Neural crest cell (in vitro differentiated cells): ENCODE measurements at regions not wholly inside any gene's neighbourhood (a gene's known extent, or its start where the extent isn't known, plus 50 kb on each side); places are given as distances from the start of the nearest gene placed in this dataset.

Experiments
- DNase-seq: peaks from one replicate; pipeline ENCODE4 v3.0.0; 2021; ENCODE audit warnings: low read depth, mixed read lengths, low spot score
- H3K27ac Mint-ChIP-seq: one replicate; pipeline ENCODE4 v1.8.0; 2021; ENCODE audit warnings: mild to moderate bottlenecking, mixed read lengths; ENCODE audit not compliant: unreplicated experiment
- H3K27me3 Mint-ChIP-seq: 2 replicates; pipeline ENCODE4 v1.8.0; 2021; ENCODE audit warnings: low read depth, mild to moderate bottlenecking, mixed read lengths
- H3K36me3 Mint-ChIP-seq: 2 replicates; pipeline ENCODE4 v1.8.0; 2021; ENCODE audit warnings: low read depth, mild to moderate bottlenecking, mixed read lengths
- H3K4me1 Mint-ChIP-seq: 2 replicates; pipeline ENCODE4 v1.8.0; 2021; ENCODE audit warnings: mixed read lengths
- H3K4me3 Mint-ChIP-seq: one replicate; pipeline ENCODE4 v1.8.0; 2021; ENCODE audit warnings: mild to moderate bottlenecking, mixed read lengths
- H3K9me3 Mint-ChIP-seq: 2 replicates; pipeline ENCODE4 v1.8.0; 2021; ENCODE audit warnings: mixed read lengths
- CTCF ChIP-seq: fragments of 200-600 bp; sonication (generic); conservative IDR thresholded peaks from 2 replicates; pipeline ENCODE4 v1.5.0; 2021; ENCODE audit warnings: antibody characterized with exemption, mild to moderate bottlenecking

- no peaks in the 10 kb centered on the region for H3K27me3 Mint-ChIP-seq
- H3K36me3 Mint-ChIP-seq, result peaks cover 2% of the 10 kb centered on the region
- H3K4me3 Mint-ChIP-seq, result no peak overlapping the region
- H3K4me1 Mint-ChIP-seq, result no peaks in the 10 kb centered on the region
- no peak overlapping the region for H3K27ac Mint-ChIP-seq
- H3K9me3 Mint-ChIP-seq, result peaks cover 3% of the 10 kb centered on the region
- no peak for DNase-seq
- TF ChIP-seq CTCF, result no peak
These were observed 172.7 kb downstream of the SLITRK1 start for GRCh38 chr13:83709426-83710132.

GRCh38 chr13:83702021-83702420 is 180.3 kb downstream of the SLITRK1 start:
- H3K4me1 Mint-ChIP-seq, result peaks cover 6% of the 10 kb centered on the region
- DNase-seq, result no peak
- no peaks in the 10 kb centered on the region for H3K27me3 Mint-ChIP-seq
- peaks cover 1% of the 10 kb centered on the region for H3K36me3 Mint-ChIP-seq
- H3K27ac Mint-ChIP-seq, result no peak overlapping the region
- H3K4me3 Mint-ChIP-seq, result no peak overlapping the region
- TF ChIP-seq CTCF, result no peak
- peaks cover 3% of the 10 kb centered on the region for H3K9me3 Mint-ChIP-seq

GRCh38 chr13:83692800-83693199 is 189.5 kb downstream of the SLITRK1 start:
- Mint-ChIP-seq H3K27ac (no peak overlapping the region), H3K9me3 (no peaks in the 10 kb centered on the region), H3K4me3 (no peak overlapping the region), H3K27me3 (no peaks in the 10 kb centered on the region), H3K36me3 (no peaks in the 10 kb centered on the region), H3K4me1 (peaks cover 5% of the 10 kb centered on the region)
- no peak for TF ChIP-seq CTCF
- no peak for DNase-seq

GRCh38 chr13:83691966-83692365 is 190.3 kb downstream of the SLITRK1 start:
- Mint-ChIP-seq H3K4me1 (peaks cover 5% of the 10 kb centered on the region), H3K27ac (no peak overlapping the region), H3K27me3 (no peaks in the 10 kb centered on the region), H3K9me3 (no peaks in the 10 kb centered on the region), H3K36me3 (no peaks in the 10 kb centered on the region), H3K4me3 (no peak overlapping the region)
- no peak for TF ChIP-seq CTCF
- no peak for DNase-seq

- Mint-ChIP-seq H3K27ac (no peak overlapping the region), H3K4me3 (no peak overlapping the region), H3K36me3 (no peaks in the 10 kb centered on the region), H3K9me3 (peaks cover 1% of the 10 kb centered on the region), H3K4me1 (no peaks in the 10 kb centered on the region), H3K27me3 (no peaks in the 10 kb centered on the region)
- no peak for TF ChIP-seq CTCF
- no peak for DNase-seq
These were observed 200.7 kb downstream of the SLITRK1 start for GRCh38 chr13:83681547-83681946.
